Cardiac septum (tissue), 1 donor: ENCODE measurements at regions not wholly inside any gene's neighbourhood (a gene's known extent, or its start where the extent isn't known, plus 50 kb on each side); places are given as distances from the start of the nearest gene placed in this dataset.
"Not testable (repeated sequence)": the region's sequence is repeated elsewhere in the genome, so short reads cannot be mapped to it uniquely, and the experiment has no call there.

ENCODE experiments used
- DNase-seq: peaks from one replicate; pipeline ENCODE4 v3.0.0-alpha.2; 2020; ENCODE audit warnings: low spot score
- intact Hi-C: fragments of 100-400 bp; cut with DNase I; formaldehyde crosslinking; loops from one replicate; pipeline ENCODE4 v1.14.0; 2022
- donor health status: DM: no; HTN: no; CAD: no.

DNA sequence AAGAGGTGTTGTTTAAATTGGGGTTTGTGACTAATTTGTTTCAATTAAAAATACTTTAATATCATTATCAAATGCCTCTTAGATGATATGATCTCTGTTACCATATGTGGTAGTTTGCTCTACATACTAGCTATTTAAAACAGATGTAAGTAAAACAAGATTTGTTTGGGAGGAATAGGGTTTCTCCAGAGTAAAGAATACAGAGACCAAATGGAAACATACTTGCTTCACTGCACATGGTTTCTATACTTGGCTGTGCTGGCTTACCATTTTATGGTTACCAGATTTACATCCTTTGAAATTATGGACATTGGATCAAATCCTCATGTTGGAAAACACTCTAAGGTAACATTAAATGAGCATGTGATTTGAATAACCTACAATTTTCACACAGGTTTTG lies 588.3 kb downstream of the CD109 start:
- no peak for DNase-seq
- intact Hi-C loops, result loop anchor here (10.0 kb wide), 1 partner anchor 921 kb away; the partner anchor contains the start of gene COL12A1

GRCh38 chr6:74283532-74283931 lies 587.5 kb downstream of the CD109 start:
- DNase-seq, result no peak
- intact Hi-C loops, result loop anchor here (10.0 kb wide), 1 partner anchor 921 kb away; the partner anchor contains the start of gene COL12A1

DNA sequence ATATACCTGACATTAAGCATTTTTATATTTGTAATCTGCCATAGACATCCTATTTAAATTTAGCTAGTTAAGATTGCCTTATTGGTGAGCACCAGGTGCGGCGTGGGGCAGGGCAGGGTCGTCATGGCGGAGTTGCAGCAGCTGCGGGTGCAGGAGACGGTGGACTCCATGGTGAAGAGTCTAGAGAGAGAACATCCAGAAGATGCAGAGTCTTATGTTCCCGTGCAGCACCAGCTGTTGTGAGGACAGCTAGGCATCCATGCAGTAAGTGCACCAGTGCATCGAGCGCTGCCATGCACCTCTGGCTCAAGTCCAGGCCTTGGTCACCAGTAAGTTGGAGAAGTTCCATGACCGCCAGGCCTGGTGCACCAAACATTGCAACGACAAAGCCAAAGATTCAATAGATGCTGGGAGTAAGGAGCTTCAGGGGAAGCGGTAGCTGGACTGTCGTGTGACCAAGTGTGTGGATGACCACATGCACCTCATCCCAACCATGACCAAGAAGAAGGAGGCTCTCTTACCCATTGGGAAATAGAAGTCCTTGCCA lies 586.2 kb downstream of the CD109 start:
- intact Hi-C loops, result loop anchor here (10.0 kb wide), 1 partner anchor 923 kb away; the partner anchor contains the start of gene COL12A1
- DNase-seq, result no peak

GRCh38 chr6:74280130-74280692 lies 584.2 kb downstream of the CD109 start:
- intact Hi-C loops, result loop anchor here (10.0 kb wide), 1 partner anchor 925 kb away; the partner anchor contains the start of gene COL12A1
- DNase-seq, result no peak

DNA sequence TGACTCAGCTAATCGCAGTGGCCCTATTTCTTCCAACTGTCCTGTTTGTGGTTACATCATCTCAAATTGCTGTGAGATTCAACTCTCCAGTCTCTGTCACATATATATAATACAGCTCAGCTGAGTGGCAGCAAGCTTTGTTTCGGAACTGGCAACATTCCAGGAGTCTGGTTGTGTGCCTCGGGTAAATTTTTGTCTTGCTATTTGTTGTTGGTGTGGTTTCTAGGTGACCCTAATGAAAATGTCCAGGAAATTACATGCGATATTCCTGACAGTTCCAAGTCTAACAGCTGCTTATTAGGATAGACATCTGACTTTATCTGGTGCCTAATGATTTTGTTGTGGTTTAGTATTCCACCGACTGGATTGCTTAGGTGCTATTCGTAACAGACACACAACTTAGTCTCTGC lies 581.8 kb downstream of the CD109 start:
- intact Hi-C loops, result no loop called here
- DNase-seq, result no peak

GRCh38 chr6:74273541-74273940 lies 577.5 kb downstream of the CD109 start:
- intact Hi-C loops, result no loop called here
- DNase-seq, result no peak

DNA sequence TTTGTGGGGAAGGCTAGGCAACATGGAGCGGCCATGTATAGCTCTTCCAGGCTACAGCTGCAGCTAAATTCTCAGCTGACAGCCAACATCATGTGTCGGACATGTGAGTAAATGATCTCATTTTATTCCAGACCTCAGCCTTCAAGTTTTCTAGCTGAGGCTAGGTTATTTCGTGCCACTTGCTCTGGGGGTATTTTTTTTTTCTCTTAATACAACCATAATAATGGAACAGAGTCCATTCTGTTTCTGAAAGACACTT lies 573.5 kb downstream of the CD109 start:
- DNase-seq, result no peak
- intact Hi-C loops, result no loop called here

GRCh38 chr6:74268815-74269599 lies 573.0 kb downstream of the CD109 start:
- intact Hi-C loops, result no loop called here
- DNase-seq, result no peak

DNA sequence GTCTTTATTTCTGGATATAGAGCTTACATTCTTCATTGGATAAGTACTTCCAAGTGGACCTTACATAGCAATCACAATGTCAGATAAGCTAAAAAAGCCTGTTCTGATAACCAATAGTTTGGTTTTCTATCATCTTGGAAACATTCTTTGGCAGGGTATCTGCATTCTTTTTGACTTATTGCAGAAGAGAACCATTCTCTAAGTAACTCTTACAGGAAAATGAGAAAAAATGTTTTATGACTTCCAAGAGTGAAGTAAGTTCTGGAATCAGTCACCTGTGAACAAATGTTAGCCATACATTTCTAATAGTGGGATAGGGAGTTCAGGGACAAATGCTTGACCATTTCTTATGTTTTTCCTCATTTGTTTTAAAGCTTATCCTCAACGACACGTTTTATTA lies 564.0 kb downstream of the CD109 start:
- intact Hi-C loops, result no loop called here
- DNase-seq, result no peak

GRCh38 chr6:74256781-74257180 lies 560.8 kb downstream of the CD109 start:
- intact Hi-C loops, result no loop called here

DNA sequence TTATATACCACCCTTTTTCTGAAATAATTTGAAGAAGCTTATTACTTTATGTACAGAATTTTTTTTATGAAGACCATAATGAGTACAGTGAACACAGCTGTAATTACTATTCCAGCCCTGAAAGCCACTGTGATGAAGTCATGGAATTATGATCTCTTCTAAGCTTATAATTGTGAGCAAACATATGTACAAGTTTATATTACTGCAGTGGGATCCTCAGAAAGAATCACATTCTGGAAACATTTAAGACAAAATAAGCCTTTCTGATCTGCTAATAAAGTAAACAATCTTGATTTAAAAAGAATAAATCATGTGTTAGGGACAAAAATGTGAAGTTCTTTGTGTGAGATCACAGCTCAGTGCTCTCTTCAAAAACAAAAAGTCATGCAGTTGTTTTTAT lies 560.4 kb downstream of the CD109 start:
- intact Hi-C loops, result no loop called here
- no peak for DNase-seq

More at GRCh38 chr6:74256781-74257180, 560.8 kb downstream of the CD109 start:
- DNase-seq, result no peak

DNA sequence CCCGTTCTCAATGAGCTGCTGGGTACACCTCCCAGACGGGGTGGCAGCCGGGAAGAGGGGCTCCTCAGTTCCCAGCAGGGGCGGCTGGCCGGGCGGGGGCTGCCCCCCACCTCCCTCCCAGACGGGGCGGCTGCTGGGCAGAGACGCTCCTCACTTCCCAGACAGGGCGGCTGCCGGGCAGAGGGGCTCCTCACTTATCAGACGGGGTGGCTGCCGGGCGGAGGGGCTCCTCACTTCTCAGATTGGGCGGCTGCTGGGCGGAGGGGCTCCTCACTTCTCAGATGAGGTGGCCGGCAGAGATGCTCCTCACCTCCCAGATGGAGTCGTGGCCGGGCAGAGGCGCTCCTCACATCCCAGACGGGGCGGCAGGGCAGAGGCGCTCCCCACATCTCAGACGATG lies 559.0 kb downstream of the CD109 start:
- intact Hi-C loops, result not testable (repeated sequence)
- DNase-seq, result peak; percentile 54

DNA sequence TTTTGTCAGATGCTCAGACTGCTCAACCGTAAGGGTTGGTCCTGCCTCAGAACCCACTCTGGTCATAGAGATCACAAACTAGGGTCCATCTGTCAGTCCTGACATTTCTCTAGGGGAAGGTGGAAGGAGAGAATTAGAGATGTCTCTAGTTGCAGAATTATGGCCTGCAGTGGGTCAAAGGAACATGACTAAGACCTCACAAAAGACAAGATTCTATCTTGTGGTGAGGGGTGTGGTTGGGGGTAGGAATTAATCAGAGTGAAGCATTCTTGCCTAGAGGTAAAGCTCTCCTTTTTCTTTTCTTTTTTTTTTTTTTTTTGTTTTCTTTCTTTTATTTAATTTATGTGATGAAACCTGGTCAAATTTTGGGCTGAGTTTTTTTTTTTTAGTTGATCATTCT lies 558.1 kb downstream of the CD109 start:
- intact Hi-C loops, DNase-seq: not testable (repeated sequence)

GRCh38 chr6:74253261-74253660 lies 557.3 kb downstream of the CD109 start:
- DNase-seq, result no peak
- intact Hi-C loops, result no loop called here

GRCh38 chr6:74250161-74250818 lies 554.3 kb downstream of the CD109 start:
- DNase-seq, result no peak
- intact Hi-C loops, result no loop called here

GRCh38 chr6:74249658-74250057 lies 553.7 kb downstream of the CD109 start:
- intact Hi-C loops, result no loop called here
- no peak for DNase-seq

- intact Hi-C loops, result no loop called here
- DNase-seq, result no peak
Measured at GRCh38 chr6:74248966-74249365, 553.0 kb downstream of the CD109 start.

DNA sequence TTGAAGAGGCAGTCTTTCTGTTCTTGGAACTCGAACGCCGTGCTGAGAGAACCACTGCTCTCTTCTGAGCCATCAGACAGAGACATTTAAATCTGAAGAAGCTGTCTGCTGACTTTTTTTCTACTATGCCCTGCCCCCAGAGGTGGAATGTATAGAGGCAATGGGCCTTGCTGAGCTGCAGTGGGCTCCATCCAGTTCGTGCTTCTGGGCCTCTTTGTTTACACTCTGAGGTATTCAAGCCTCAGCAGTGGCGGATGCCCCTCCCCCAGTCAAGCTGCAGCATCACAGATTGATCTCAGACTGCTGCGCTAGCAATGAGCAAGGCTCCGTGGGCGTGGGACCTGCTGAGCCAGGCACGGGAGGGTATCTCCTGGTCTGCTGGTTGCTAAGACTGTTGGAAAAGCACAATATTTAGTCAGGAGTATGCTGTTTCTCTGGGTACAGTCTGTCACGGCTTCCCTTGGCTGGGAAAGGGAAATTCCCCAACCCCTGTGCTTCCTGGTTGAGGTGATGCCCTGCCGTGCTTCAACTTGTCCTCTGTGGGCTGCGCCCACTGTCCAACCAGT lies 526.8 kb downstream of the CD109 start:
- peak; percentile 65 for DNase-seq
- intact Hi-C loops, result no loop called here

GRCh38 chr6:74213995-74214394 lies 518.0 kb downstream of the CD109 start:
- DNase-seq, result no peak
- intact Hi-C loops, result no loop called here

DNA sequence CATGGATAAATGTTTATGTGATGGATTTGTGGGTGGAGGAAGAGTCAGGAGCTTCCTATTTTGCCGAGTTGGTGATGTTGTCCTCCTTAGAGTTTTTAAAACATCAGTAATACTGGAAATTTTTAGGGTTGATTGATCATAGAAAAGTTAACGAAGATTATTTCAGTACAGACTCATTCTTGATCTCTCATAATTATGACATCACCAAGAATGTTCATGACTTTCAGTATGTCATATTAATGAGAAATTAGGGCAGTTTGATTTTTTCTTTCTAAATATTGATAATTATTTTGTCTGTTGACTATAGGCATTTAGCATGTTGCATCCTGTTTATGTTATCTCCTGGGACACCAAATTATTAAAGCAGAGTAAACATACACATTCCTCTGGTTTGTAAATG lies 512.2 kb downstream of the CD109 start:
- no peak for DNase-seq
- intact Hi-C loops, result no loop called here
